ENCODE measurements at regions not wholly inside any gene's neighbourhood (a gene's known extent, or its start where the extent isn't known, plus 50 kb on each side); places are given as distances from the start of the nearest gene placed in this dataset.

DNA sequence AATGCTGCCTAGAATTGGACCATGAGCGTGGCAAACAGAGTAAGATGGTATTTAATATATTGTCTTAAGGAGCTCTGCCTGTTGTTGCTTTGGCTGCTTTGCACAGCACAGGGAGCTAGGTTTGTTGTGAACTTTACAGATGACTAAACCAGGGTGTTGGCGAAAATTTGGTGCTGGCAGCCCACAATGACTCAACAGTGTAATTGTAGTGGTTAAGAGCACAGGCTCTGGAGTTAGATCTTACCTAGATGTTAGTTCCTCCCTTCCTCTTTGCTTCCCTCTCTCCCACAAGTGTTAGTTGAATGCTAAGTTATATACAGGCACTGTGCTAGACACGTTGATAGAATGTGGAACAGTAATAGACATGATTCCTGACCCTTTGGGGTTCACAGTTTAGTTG, 128.9 kb upstream of the TRPC5 start:
- BruUV-seq (replicated peaks) = no TSS peak
- RAD21 ChIA-PET (ENCODE audit: unreplicated experiment) = no interaction called here
- TF ChIP-seq BHLHE40 (IDR thresholded peaks at IDR 0.05; ENCODE audit: borderline replicate concordance in 1 of 2, low read depth in 2 of 2, low read length in 1 of 2) (peak in 1 of 2 experiments; percentile 9; a peak in 1 of 4 replicates), SMAD1 (IDR thresholded peaks at IDR 0.05; ENCODE audit: low read depth, partially characterized antibody) (no peak), NFXL1 (IDR thresholded peaks at IDR 0.05; ENCODE audit: borderline replicate concordance) (no peak), IKZF1 (conservative IDR thresholded peaks at IDR 0.05) (peak; percentile 27; the same call in 1 of the 2 replicates), RUNX3 (IDR thresholded peaks at IDR 0.05; ENCODE audit: low read length) (peak; percentile 12; the same call in 1 of the 2 replicates), ZBED1 (IDR thresholded peaks at IDR 0.05; ENCODE audit: borderline replicate concordance) (no peak)
- TF ChIP-seq, protein P1, sequence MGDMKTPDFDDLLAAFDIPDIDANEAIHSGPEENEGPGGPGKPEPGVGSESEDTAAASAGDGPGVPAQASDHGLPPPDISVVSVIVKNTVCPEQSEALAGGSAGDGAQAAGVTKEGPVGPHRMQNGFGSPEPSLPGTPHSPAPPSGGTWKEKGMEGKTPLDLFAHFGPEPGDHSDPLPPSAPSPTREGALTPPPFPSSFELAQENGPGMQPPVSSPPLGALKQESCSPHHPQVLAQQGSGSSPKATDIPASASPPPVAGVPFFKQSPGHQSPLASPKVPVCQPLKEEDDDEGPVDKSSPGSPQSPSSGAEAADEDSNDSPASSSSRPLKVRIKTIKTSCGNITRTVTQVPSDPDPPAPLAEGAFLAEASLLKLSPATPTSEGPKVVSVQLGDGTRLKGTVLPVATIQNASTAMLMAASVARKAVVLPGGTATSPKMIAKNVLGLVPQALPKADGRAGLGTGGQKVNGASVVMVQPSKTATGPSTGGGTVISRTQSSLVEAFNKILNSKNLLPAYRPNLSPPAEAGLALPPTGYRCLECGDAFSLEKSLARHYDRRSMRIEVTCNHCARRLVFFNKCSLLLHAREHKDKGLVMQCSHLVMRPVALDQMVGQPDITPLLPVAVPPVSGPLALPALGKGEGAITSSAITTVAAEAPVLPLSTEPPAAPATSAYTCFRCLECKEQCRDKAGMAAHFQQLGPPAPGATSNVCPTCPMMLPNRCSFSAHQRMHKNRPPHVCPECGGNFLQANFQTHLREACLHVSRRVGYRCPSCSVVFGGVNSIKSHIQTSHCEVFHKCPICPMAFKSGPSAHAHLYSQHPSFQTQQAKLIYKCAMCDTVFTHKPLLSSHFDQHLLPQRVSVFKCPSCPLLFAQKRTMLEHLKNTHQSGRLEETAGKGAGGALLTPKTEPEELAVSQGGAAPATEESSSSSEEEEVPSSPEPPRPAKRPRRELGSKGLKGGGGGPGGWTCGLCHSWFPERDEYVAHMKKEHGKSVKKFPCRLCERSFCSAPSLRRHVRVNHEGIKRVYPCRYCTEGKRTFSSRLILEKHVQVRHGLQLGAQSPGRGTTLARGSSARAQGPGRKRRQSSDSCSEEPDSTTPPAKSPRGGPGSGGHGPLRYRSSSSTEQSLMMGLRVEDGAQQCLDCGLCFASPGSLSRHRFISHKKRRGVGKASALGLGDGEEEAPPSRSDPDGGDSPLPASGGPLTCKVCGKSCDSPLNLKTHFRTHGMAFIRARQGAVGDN (IDR thresholded peaks at IDR 0.05) = no peak
- TF ChIP-seq, protein P2, sequence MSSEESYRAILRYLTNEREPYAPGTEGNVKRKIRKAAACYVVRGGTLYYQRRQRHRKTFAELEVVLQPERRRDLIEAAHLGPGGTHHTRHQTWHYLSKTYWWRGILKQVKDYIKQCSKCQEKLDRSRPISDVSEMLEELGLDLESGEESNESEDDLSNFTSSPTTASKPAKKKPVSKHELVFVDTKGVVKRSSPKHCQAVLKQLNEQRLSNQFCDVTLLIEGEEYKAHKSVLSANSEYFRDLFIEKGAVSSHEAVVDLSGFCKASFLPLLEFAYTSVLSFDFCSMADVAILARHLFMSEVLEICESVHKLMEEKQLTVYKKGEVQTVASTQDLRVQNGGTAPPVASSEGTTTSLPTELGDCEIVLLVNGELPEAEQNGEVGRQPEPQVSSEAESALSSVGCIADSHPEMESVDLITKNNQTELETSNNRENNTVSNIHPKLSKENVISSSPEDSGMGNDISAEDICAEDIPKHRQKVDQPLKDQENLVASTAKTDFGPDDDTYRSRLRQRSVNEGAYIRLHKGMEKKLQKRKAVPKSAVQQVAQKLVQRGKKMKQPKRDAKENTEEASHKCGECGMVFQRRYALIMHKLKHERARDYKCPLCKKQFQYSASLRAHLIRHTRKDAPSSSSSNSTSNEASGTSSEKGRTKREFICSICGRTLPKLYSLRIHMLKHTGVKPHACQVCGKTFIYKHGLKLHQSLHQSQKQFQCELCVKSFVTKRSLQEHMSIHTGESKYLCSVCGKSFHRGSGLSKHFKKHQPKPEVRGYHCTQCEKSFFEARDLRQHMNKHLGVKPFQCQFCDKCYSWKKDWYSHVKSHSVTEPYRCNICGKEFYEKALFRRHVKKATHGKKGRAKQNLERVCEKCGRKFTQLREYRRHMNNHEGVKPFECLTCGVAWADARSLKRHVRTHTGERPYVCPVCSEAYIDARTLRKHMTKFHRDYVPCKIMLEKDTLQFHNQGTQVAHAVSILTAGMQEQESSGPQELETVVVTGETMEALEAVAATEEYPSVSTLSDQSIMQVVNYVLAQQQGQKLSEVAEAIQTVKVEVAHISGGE (CRISPR knock-in tag; IDR thresholded peaks at IDR 0.05) = no peak
- TF ChIP-seq, protein P3, sequence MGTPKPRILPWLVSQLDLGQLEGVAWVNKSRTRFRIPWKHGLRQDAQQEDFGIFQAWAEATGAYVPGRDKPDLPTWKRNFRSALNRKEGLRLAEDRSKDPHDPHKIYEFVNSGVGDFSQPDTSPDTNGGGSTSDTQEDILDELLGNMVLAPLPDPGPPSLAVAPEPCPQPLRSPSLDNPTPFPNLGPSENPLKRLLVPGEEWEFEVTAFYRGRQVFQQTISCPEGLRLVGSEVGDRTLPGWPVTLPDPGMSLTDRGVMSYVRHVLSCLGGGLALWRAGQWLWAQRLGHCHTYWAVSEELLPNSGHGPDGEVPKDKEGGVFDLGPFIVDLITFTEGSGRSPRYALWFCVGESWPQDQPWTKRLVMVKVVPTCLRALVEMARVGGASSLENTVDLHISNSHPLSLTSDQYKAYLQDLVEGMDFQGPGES (IDR thresholded peaks at IDR 0.05) = no peak
- TF ChIP-seq, protein P4, sequence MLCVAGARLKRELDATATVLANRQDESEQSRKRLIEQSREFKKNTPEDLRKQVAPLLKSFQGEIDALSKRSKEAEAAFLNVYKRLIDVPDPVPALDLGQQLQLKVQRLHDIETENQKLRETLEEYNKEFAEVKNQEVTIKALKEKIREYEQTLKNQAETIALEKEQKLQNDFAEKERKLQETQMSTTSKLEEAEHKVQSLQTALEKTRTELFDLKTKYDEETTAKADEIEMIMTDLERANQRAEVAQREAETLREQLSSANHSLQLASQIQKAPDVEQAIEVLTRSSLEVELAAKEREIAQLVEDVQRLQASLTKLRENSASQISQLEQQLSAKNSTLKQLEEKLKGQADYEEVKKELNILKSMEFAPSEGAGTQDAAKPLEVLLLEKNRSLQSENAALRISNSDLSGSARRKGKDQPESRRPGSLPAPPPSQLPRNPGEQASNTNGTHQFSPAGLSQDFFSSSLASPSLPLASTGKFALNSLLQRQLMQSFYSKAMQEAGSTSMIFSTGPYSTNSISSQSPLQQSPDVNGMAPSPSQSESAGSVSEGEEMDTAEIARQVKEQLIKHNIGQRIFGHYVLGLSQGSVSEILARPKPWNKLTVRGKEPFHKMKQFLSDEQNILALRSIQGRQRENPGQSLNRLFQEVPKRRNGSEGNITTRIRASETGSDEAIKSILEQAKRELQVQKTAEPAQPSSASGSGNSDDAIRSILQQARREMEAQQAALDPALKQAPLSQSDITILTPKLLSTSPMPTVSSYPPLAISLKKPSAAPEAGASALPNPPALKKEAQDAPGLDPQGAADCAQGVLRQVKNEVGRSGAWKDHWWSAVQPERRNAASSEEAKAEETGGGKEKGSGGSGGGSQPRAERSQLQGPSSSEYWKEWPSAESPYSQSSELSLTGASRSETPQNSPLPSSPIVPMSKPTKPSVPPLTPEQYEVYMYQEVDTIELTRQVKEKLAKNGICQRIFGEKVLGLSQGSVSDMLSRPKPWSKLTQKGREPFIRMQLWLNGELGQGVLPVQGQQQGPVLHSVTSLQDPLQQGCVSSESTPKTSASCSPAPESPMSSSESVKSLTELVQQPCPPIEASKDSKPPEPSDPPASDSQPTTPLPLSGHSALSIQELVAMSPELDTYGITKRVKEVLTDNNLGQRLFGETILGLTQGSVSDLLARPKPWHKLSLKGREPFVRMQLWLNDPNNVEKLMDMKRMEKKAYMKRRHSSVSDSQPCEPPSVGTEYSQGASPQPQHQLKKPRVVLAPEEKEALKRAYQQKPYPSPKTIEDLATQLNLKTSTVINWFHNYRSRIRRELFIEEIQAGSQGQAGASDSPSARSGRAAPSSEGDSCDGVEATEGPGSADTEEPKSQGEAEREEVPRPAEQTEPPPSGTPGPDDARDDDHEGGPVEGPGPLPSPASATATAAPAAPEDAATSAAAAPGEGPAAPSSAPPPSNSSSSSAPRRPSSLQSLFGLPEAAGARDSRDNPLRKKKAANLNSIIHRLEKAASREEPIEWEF (IDR thresholded peaks at IDR 0.05; ENCODE audit: insufficient replicate concordance, low read depth, low read length) = no peak

More for the DNA sequence above, 128.9 kb upstream of the TRPC5 start:
- no peaks in the 10 kb centered on the region for H3K36me3 ChIP-seq (ENCODE audit: control insufficient read depth in 2 of 2, insufficient read depth in 2 of 2, low read length in 1 of 2)
- FAIRE-seq = no peak
- H3K27ac ChIP-seq (ENCODE audit: control insufficient read depth, insufficient read depth) = no peak overlapping the region
- WGBS (ENCODE audit: insufficient coverage, insufficient replicate concordance, low lambda C conversion rate, missing lambda C conversion rate) = 0% methylated on average over 3 of the region's 3 CpGs
- peak; percentile 85 for ATAC-seq
- intact Hi-C loops (cut with micrococcal nuclease; ENCODE audit: unreplicated experiment) = no loop called here
- in situ Hi-C loops (cut with MboI) = no loop called here
- DNase-seq (ENCODE audit: low read depth, low spot score) = peak; percentile 11
- H4K20me1 ChIP-seq (ENCODE audit: control insufficient read depth, insufficient read depth) = no peaks in the 10 kb centered on the region
- CTCF ChIA-PET = no interaction called here
- no peak overlapping the region for H3K9ac ChIP-seq (ENCODE audit: control insufficient read depth, insufficient read depth, low read length)
- H3K27me3 ChIP-seq (replicated peaks in 1 of 2; ENCODE audit: control insufficient read depth in 2 of 2, insufficient read depth in 2 of 2, low read length in 1 of 2) = no peaks in the 10 kb centered on the region
- SMC1A ChIA-PET (ENCODE audit: uncharacterized antibody, unreplicated experiment) = interaction anchor here (1.0 to 1.9 kb wide), 3 partner anchors 13 to 90 kb away, joined by 3 to 16 read pairs (median 10); no protein-coding TSS in a partner anchor
- H3K4me1 ChIP-seq (ENCODE audit: control insufficient read depth, insufficient read depth, low read length) = no peaks in the 10 kb centered on the region
- POLR2A ChIA-PET = interaction anchor here (0.8 kb wide), 1 partner anchor 12 kb away, joined by 3 read pairs; no protein-coding TSS in a partner anchor
- no peak overlapping the region for H3K4me3 ChIP-seq
- no peak overlapping the region for H3K4me2 ChIP-seq (ENCODE audit: control insufficient read depth, insufficient read depth)
- no peak overlapping the region for H2AFZ ChIP-seq (ENCODE audit: control insufficient read depth, low read depth, low read length)
- H3K79me2 ChIP-seq (ENCODE audit: control insufficient read depth, insufficient read depth, low read length) = no peaks in the 10 kb centered on the region
- H3K9me3 ChIP-seq (replicated peaks; ENCODE audit: control insufficient read depth, insufficient read depth, low read length) = no peaks in the 10 kb centered on the region

Measured in GM12878 (cell line).